ENCODE measurements at regions not wholly inside any gene's neighbourhood (a gene's known extent, or its start where the extent isn't known, plus 50 kb on each side); places are given as distances from the start of the nearest gene placed in this dataset.
A peak's percentile ranks its signal among the peaks of the same experiment; 100 is the strongest.
"Not testable (repeated sequence)": the region's sequence is repeated elsewhere in the genome, so short reads cannot be mapped to it uniquely, and the experiment has no call there.

DNA sequence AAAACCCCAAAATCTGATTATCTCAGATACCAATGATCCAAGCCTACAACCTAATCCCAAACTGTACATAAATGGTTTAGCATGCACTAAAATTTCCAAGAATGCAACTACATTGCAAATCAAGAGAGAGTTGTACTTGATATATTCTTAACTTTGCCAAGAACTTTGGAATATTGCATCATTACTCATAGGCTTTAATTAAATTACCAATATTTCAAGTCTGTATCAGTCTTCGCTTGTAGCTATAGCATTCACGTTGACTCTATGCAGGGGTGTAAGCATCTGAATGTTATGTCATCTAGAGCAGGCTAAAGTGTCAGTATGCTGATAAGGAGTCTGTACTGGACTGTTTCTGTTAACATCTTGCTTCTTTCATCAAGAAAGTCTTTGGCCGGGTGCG is 56.3 kb downstream of the FOXI3 start:
- DNase-seq: no peak
- Histone ChIP-seq H3K36me3 (no peaks in the 10 kb centered on the region), H3K4me3 (no peak overlapping the region), H3K9me3 (no peaks in the 10 kb centered on the region), H3K27me3 (no peaks in the 10 kb centered on the region)

DNA sequence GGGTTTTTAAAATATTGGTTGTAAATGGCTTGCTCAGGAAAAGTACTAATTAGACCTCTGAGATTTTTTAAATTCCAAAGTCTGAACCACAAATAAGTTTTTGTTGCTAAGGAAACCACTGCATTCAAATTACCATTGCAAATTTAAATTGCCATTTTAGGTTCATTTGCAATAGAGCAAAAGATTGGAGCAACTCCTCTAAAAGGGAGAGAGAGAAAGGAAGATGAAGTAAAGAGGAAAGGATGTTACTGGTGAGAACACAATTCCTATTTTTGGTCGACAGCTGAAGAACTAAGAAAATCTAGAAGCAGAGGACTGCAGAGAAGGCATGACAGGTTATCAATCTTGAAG is 74.9 kb downstream of the FOXI3 start:
- Histone ChIP-seq H3K36me3 (no peaks in the 10 kb centered on the region), H3K27me3 (no peaks in the 10 kb centered on the region), H3K9me3 (no peaks in the 10 kb centered on the region), H3K4me3 (no peak overlapping the region)
- no peak for DNase-seq

DNA sequence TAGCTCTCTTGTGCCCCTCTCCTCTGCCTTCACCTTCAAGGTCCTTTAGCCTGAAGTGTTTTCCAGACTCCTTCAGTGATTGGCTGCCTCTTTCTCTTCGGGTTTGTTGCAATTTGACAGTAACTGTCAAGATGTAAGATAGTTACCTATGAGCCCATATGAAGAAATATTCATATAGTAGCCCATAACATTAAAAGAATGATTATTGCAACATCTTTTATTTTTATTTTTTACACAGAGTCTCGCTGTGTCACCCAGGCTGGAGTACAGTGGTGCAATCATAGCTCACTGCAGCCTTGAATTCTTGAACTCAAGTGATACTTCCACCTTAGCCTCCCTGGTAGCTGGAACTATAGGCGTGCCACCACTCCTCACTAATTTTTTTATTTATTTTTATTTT is 80.5 kb downstream of the FOXI3 start:
- DNase-seq: no peak
- Histone ChIP-seq H3K36me3 (no peaks in the 10 kb centered on the region), H3K4me3 (no peak overlapping the region), H3K9me3 (no peaks in the 10 kb centered on the region), H3K27me3 (no peaks in the 10 kb centered on the region)

DNA sequence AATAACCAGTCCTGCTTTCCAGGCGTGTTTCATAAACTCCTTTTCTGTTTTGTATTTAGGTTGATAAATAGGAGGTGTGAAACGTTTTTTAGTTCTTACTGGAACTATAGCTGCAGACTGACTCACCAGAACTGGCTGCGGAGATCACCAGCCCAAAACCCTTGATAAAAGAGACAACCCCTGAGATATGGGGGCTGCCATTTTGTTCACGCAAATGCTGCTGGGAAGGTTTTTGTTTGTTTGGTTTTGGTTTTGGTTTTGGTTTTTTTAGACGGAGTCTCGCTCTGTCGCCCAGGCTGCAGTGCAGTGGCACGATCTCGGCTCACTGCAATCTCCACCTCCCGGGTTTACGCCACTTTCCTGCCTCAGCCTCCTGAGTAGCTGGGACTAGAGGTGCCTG is 87.1 kb downstream of the FOXI3 start:
- H3K27me3 ChIP-seq, H3K36me3 ChIP-seq, H3K4me3 ChIP-seq, DNase-seq, H3K9me3 ChIP-seq: not testable (repeated sequence)

DNA sequence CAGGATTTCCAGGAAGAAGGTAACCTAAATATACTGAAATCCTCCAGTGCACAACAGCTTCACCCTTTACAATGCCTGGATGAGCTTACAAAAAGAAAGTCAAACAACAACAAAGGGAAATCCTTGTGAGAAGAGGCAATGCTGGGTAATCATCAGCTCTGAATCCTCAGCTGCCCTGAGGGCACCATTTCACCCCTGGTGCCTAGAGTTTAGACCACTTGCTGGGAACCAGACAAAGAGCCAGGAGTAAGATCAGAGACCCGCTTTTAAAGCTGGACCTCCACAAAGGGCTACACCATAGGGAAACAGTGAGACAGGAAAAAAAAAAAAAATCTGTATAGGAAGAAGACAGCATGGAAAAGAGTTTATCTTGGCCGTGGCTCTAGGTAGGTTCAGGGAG is 97.0 kb downstream of the FOXI3 start:
- Histone ChIP-seq H3K27me3 (0 out of 2 replicates have a peak, but pooled peaks cover 2% of the 10 kb centered on the region), H3K9me3 (no peaks in the 10 kb centered on the region), H3K36me3 (no peaks in the 10 kb centered on the region), H3K4me3 (no peak overlapping the region)
- DNase-seq: no peak

DNA sequence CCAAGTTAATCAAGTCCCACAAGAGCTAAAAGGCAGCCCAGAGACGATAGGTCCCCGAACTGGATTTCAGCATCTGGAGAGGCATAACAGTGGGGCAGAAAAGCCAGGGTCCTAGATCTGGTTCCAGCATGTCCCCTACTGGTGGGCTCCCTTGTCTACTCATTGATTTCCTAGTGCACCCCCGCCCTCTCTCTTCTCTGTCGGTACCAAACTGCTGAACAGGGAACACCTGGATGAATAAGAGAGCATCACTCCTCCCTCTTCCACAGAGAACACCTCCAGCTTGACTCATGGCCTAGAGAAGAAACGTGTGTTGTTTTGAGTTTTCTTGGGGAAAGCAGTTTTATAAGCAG is 101.3 kb downstream of the FOXI3 start:
- no peaks in the 10 kb centered on the region for H3K36me3 ChIP-seq

DNA sequence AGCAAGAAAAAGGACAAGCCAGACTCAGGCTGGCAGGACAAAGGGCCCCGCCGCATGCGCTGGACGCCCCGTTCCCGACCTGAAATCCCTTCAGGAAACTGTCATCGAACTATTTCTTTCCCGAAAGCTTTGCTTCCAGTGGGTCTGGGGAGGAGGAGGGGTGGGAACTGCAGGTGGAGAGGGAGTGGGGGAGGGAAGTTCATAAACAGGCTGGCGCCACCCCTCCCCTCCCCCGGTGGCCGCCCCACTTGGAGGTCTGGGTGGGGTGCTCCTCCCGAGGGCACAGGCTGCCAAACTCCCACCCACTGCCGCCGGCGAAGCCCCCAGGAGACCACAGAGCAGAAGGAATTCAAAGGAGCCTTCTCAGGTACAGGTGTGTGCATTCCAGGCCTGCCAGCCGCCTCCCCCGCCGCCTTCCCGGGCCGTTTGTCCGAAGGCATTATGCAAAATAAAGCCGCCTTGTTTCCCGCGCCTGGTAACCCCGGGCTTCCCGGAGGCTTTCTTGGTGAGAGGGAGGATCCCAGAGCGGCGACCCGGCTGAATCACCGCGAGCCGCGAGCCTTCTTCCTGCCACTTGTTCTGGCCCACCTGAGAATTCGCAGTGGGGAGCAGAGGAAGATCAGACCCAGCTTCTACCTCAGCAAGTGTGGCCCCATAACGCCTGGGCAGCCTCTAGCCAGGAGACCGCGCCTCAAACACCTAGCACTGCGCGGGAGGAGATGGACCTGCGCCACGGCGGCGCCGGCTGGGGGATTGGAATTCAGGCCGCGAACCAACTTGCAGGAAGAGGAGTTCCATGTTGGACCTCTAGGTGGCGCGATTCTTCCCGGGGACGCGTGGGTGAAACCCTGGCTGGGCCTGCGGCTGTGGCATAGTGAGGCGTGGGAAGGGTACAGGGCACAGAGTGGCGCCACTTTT is 101.9 kb downstream of the FOXI3 start:
- no peak overlapping the region for H3K4me3 ChIP-seq
- DNase-seq: peak; percentile 50
- no peaks in the 10 kb centered on the region for H3K9me3 ChIP-seq
- H3K27me3 ChIP-seq: 0 out of 2 replicates have a peak, but pooled peaks cover 2% of the 10 kb centered on the region
- no peaks in the 10 kb centered on the region for H3K36me3 ChIP-seq

More for the DNA sequence above, 101.3 kb downstream of the FOXI3 start:
- no peaks in the 10 kb centered on the region for H3K9me3 ChIP-seq
- no peak overlapping the region for H3K4me3 ChIP-seq
- no peak for DNase-seq
- H3K27me3 ChIP-seq: 0 out of 2 replicates have a peak, but pooled peaks cover 2% of the 10 kb centered on the region

DNA sequence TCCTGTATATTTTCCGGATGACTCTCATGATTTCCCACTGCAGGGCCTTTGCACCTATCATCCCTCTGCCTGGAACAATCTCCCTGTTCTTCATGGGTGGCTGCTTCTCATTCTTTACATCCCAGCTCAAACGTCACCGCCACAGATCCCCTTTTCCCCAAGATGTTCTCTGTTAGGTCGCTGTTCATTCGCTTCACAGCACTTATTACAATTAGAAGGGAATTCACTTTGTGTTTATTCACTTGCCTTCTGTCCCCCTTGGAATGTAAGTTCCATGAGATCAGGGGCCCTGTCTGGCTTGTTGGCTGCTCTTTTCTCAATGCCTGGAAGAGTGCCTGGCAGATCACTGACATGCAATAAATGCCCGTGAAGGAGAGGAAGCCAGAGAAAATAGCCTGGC is 106.7 kb downstream of the FOXI3 start:
- no peak for DNase-seq
- Histone ChIP-seq H3K27me3 (peaks cover 4% of the 10 kb centered on the region; the same call in 1 of the 2 replicates), H3K4me3 (no peak overlapping the region), H3K9me3 (no peaks in the 10 kb centered on the region), H3K36me3 (no peaks in the 10 kb centered on the region)

DNA sequence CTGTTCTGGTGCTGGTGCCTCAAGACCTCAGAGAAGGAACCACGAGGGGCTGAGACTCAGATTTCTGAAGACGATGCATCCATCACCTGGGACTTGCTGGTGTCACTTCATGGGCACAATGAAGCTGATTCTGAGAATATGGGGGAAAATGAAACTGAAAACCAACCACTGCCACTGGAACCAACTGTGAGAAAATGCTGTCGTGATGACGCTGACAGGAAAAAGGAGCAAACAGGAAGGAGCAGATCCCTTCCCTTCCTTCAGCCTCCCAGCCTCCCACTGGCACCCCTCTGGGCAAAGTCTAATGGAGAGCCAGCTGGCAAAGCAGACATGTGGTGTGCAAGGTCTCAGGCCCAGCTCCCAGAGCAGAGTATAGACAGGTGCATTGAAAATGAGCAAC is 109.7 kb downstream of the FOXI3 start:
- H3K36me3 ChIP-seq: no peaks in the 10 kb centered on the region

DNA sequence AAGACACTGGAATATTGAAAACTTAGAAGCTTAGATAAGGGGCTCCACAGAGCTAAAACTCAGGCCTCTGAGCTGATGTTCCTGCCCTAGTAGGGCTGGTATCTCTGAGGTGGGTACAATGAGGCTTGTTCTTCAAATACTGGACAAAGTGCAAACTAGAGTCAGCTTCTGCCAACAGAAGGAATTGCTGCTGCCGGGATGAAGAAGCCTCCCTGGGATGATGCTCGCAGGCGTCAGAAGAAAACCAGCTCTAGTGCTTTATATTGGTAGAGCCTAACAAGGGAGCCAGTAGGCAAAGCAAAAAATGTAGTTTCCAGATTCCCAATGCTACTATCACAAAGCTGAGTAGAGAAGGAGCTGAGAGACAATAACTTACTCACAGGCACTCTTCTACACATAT is 118.1 kb downstream of the FOXI3 start:
- Histone ChIP-seq H3K4me3 (no peak overlapping the region), H3K36me3 (no peaks in the 10 kb centered on the region), H3K9me3 (no peaks in the 10 kb centered on the region), H3K27me3 (peaks cover 5% of the 10 kb centered on the region)
- no peak for DNase-seq

More for the DNA sequence above, 109.7 kb downstream of the FOXI3 start:
- H3K27me3 ChIP-seq: peaks cover 6% of the 10 kb centered on the region
- peak; percentile 21 for DNase-seq
- no peak overlapping the region for H3K4me3 ChIP-seq
- H3K9me3 ChIP-seq: no peaks in the 10 kb centered on the region; the same call in 1 of the 2 replicates

DNA sequence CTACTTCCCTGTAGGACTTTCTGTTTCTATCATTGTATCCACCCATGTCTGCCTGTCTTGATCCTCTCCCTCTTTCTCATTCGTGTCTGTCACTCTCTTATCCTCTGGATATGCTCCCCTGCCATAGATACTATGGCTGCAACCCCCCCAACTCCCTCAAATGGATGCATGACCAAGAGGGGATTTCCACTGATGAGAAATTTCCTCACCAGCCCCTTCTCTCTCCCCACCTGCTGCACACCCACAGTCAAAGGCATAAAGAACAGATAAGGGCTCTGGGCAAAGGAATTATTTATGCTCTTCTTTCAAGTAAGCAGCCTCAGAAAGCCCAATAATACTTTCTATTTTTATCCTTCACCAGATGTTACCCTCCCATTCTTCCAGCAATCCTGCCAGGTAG is 121.3 kb downstream of the FOXI3 start:
- peaks cover 8% of the 10 kb centered on the region; the same call in 1 of the 2 replicates for H3K27me3 ChIP-seq
- H3K9me3 ChIP-seq: no peaks in the 10 kb centered on the region
- no peak overlapping the region for H3K4me3 ChIP-seq
- no peak for DNase-seq
- H3K36me3 ChIP-seq: no peaks in the 10 kb centered on the region

DNA sequence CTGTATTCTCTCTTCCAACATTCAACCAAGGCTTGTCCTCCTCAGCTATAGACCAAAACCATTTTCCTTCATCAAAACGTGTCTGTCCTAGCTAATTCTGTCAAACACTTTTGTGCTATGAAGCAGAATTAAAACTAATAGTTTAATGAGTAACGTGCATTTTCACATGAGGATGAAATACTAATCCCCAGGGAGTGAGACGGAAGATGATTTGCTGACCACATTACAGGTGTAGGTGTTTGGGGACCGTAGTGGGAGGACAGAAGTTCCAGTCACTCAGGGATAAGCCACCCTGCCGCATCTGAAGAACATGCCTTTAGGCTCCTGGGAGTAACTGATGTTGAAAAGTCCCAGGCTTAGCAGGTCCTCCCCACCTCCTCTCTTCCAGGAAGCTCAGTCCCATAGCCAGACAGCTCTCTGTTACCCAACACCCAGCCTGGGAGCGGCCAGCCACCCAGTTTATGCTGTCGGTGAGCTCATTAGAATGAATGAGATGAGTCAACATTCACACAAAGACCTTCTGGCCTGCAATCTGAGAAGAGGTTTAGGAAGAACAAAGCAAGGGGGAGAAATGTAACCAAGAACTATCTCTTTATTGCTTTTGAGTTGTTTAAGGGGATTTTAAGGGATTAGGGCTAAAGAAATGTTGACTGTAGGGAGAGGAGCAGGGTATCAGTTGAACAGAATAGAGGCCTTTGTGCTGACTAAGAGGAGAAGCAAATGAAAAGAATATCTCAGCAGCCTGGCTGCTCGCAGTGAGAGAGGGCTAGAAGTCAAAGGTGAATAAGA is 122.5 kb downstream of the FOXI3 start:
- Histone ChIP-seq H3K4me3 (no peak overlapping the region), H3K9me3 (no peaks in the 10 kb centered on the region), H3K36me3 (no peaks in the 10 kb centered on the region), H3K27me3 (peaks cover 9% of the 10 kb centered on the region; the same call in 1 of the 2 replicates)
- DNase-seq: peak; percentile 76

DNA sequence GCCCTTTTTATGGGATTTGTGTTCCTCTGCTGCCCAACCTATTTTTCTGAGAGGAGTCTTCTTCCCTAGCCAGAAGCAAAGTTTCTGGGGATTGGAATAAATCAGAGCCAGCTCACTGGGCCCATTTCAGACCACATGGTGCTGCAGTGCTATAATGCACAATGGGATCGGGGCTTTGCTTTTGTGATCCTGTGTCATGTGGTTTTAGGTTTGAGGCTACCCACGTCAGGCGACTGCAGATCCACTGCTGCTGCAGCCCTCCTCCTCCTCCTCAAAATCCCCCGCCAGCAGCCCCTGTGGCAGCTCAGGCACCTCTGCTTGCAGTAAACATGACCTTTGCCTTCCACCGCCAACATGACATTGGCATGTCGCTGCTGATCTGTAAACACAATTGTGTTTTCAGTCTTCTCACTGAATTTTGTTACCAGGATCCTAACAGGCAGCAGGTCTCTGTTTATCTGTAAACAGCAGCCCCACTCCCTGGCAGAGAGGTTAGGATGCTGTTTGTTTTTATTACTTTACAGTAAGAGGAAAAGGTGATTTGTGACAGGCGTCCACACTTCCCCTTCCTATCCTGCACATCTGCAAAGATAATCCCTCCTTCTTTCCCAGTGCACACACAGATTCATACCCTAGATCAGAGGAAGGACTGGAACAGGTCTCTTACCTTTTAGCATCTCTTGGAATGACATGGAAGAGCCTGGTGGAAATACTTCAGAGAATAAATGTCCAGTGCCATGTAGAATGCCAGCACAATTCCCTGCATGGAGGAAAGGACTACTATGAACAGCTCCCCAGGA is 130.8 kb downstream of the FOXI3 start:
- Histone ChIP-seq H3K36me3 (no peaks in the 10 kb centered on the region), H3K4me3 (no peak overlapping the region), H3K27me3 (peaks cover 7% of the 10 kb centered on the region; the same call in 1 of the 2 replicates), H3K9me3 (no peaks in the 10 kb centered on the region)
- DNase-seq: no peak

DNA sequence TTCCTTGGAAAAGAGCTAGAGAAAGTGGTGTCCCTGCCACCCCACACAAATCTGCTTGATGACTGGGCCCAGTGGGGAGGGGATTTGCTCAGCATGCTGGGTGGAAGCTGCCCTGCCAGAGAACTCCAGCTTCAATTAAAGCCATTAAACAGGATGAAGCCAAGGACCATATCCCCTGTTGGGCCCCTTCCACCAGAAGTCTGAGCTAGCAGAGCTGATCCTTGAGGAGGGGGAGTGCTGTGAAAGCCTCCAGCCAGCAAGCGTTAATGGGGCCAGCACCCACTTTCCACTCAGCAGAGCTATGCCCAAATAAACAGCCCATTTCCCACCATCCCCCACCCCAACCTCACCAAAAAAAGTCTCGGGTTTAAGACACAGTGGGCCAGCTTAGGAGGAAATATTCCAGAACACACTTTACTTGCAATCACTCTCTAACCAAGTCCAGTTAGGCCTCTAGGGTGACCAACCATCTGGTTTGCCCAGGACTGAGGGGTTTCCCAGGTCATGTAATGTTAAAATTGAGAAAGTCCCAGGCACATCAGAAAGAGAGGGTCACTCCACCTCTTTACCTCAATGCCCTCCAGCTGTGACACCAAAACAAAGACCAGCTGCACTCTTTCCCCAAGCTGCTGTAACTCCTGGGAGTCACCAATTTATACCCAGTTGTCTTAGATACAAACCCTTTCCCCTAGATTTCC is 132.3 kb downstream of the FOXI3 start:
- Histone ChIP-seq H3K27me3 (0 out of 2 replicates have a peak, but pooled peaks cover 5% of the 10 kb centered on the region), H3K36me3 (no peaks in the 10 kb centered on the region), H3K4me3 (no peak overlapping the region), H3K9me3 (no peaks in the 10 kb centered on the region)
- DNase-seq: no peak

DNA sequence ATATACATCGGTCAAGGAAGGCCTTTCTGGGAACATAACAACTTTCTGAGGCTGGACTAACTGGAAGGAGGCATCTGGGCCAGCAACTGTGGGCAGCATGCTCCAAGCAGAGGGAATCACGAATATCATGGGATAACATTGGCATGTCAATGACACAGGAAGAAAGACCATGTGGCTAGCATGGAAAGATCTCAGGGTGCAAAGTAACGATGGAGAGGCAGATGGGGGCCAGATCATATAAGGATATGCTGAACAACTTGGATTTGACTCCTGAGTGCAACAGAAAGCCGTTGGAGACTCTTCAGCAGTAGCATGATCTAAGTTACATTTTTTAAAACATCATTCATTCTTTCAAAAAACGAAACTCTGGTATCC is 133.6 kb downstream of the FOXI3 start:
- H3K27me3 ChIP-seq: no peaks in the 10 kb centered on the region
- no peaks in the 10 kb centered on the region for H3K36me3 ChIP-seq
- no peak overlapping the region for H3K4me3 ChIP-seq
- no peaks in the 10 kb centered on the region for H3K9me3 ChIP-seq
- no peak for DNase-seq
